Spleen (tissue), 7 donors: ENCODE measurements at regions not wholly inside any gene's neighbourhood (a gene's known extent, or its start where the extent isn't known, plus 50 kb on each side); places are given as distances from the start of the nearest gene placed in this dataset.

Experiments
- CTCF ChIP-seq, 11 experiments: fragments of 200-600 bp in 7 of 11; fragments of 450-650 bp in 4 of 11; sonication (generic) in 4 of 11; IDR thresholded peaks in 8 of 11; conservative IDR thresholded peaks in 3 of 11; 1 replicate in 7 of 11; 2 replicates in 4 of 11; pipeline versions ENCODE4 v1.4.0 to v1.8.0; 2016 to 2021; ENCODE audit warnings: antibody characterized with exemption in 11 of 11, inconsistent platforms in 4 of 11, mild to moderate bottlenecking in 1 of 11
- POLR2A ChIP-seq, 3 donors: fragments of 450-650 bp; IDR thresholded peaks; one replicate each; pipeline ENCODE4 v1.5.1; 2017; ENCODE audit warnings: antibody characterized with exemption in 3 of 3, mild to moderate bottlenecking in 1 of 3
- donor health status: DM: no; HTN: no; CAD: no; lungs with moderate emphysema.
- donor health status: DM: no; HTN: no; CAD: no.
- donor health status: DM: no; HTN: no; CAD: no.

DNA sequence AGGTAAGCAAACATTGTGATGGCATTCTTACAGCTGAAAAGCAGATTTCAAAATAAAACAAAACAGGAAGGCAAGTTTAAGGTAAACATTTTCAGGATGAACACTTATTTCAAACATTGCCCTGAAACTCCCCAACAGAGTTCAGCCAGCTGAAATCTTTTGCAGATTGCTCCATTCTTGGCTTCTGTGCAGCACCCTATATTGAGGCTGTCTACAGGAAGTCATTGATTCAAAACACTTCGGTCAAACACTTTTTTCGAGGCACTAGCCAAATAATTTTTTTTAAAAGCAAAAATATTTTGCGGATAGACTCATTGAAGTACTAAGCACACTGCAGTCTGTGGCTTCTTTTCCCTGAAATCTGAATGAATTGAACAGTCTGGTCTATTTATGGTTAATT, 318.1 kb upstream of the PDE3A start:
- TF ChIP-seq CTCF (IDR thresholded peaks at IDR 0.05 in 8 of 11, conservative IDR thresholded peaks at IDR 0.05 in 3 of 11), result no peak
- no peak for TF ChIP-seq POLR2A (IDR thresholded peaks at IDR 0.05)
